Heart left ventricle (tissue), 16 donors: ENCODE measurements at regions not wholly inside any gene's neighbourhood (a gene's known extent, or its start where the extent isn't known, plus 50 kb on each side); places are given as distances from the start of the nearest gene placed in this dataset.
A peak's percentile ranks its signal among the peaks of the same experiment; 100 is the strongest.

Experiments
- ATAC-seq, 4 donors: fragments of 200-7000 bp; cut with Tn5 transposase; one replicate each; pipeline ENCODE4 v1.9.1; 2020 to 2022; ENCODE audit warnings: moderate library complexity in 4 of 4, mild to moderate bottlenecking in 3 of 4, moderate number of reproducible peaks in 1 of 4
- DNase-seq, 5 donors: peaks; one replicate each; pipeline ENCODE4 v3.0.0-alpha.2; 2020
- H3K27ac ChIP-seq, 12 donors: fragments of 200-600 bp; sonication (generic) in 4 of 12; one replicate each; pipeline versions ENCODE4 v1.5.0 to v1.8.0; 2016 to 2022; ENCODE audit warnings: mild to moderate bottlenecking in 2 of 12
- H3K27me3 ChIP-seq, 9 donors: fragments of 200-600 bp; sonication (generic) in 2 of 9; one replicate each; pipeline versions ENCODE4 v1.5.1 to v1.8.0; 2016 to 2022; ENCODE audit warnings: mild to moderate bottlenecking in 3 of 9
- H3K36me3 ChIP-seq, 9 donors: fragments of 200-600 bp; sonication (generic) in 2 of 9; one replicate each; pipeline versions ENCODE4 v1.5.0 to v1.8.0; 2018 to 2022; ENCODE audit warnings: mild to moderate bottlenecking in 2 of 9
- H3K4me1 ChIP-seq, 12 donors: fragments of 200-600 bp; sonication (generic) in 4 of 12; one replicate each; pipeline versions ENCODE4 v1.5.0 to v1.8.0; 2016 to 2022; ENCODE audit warnings: mild to moderate bottlenecking in 3 of 12
- H3K4me3 ChIP-seq, 12 donors: fragments of 200-600 bp; sonication (generic) in 4 of 12; one replicate each; pipeline versions ENCODE4 v1.5.0 to v1.8.0; 2017 to 2022; ENCODE audit warnings: mild to moderate bottlenecking in 9 of 12, moderate library complexity in 4 of 12
- H3K9me3 ChIP-seq, 12 donors: fragments of 200-600 bp; sonication (generic) in 4 of 12; one replicate each; pipeline versions ENCODE4 v1.5.0 to v1.8.0; 2016 to 2022; ENCODE audit warnings: mild to moderate bottlenecking in 1 of 12
- CTCF ChIP-seq, 12 donors: fragments of 200-600 bp; sonication (generic) in 4 of 12; IDR thresholded peaks; one replicate each; pipeline versions ENCODE4 v1.5.0 to v1.8.0; 2018 to 2022; ENCODE audit warnings: antibody characterized with exemption in 12 of 12, mild to moderate bottlenecking in 5 of 12
- POLR2A ChIP-seq, 2 donors: fragments of 450-650 bp; IDR thresholded peaks; one replicate each; pipeline ENCODE4 v1.6.1; 2017; ENCODE audit warnings: antibody characterized with exemption in 2 of 2, mild to moderate bottlenecking in 2 of 2, moderate library complexity in 2 of 2
- WGBS, 4 donors: extraction: QIAGEN DNeasy Blood & Tissue Kit in 2 of 4; methylation state at CpG; one replicate each; pipeline versions ENCODE4 v1.1.5 to v1.1.7; 2013 to 2018; 5-methylcytosine and 5-hydroxymethylcytosine counted together
- intact Hi-C, 10 donors: fragments of 100-400 bp; cut with DNase I; formaldehyde crosslinking; loops; one replicate each; pipeline versions ENCODE4 v1.11.1 to v1.14.2; 2022
- donor health status: ischemic (EF 13 %, LVEDD 7.1; RV severe dilation, severe dysfunction).
- donor health status: healthy with polysubstance abuse.
- donor health status: DM: no; HTN: yes; CAD: no.
- donor health status: DM: no; HTN: no; CAD: no.
- donor health status: ischemic (EF 25% LVEDD 6.9; RV normal size, moderate dysfunction).
- donor health status: ischemic (EF 25% LVEDD 5.7; RV mildly dilated, moderate dysfunction).
- donor health status: healthy.
- donor health status: DM: yes; HTN: yes; CAD: no.
- donor health status: ischemic (EF 35%, LVEDD 5.7; RV mildly dilated, moderate dysfunction).
- donor health status: nonischemic (EF 11% LVEDD 7.7; RV severe dilation, severe dysfunction).
- donor health status: DM: yes; HTN: yes; CAD: no.
- donor health status: PGD.
- donor health status: ischemic (EF 29% LVEDD 5.4; RV normal size, mild dysfunction).
- donor health status: nonischemic (EF 23%, LVEDD 6.1; RV moderate dilation, normal function).

- ATAC-seq (peak in 1 of 4 donors; percentile 12), DNase-seq (no peak)
- TF ChIP-seq POLR2A (IDR thresholded peaks at IDR 0.05) (no peak), CTCF (IDR thresholded peaks at IDR 0.05) (no peak)
- no peaks in the 10 kb centered on the region for H3K27me3 ChIP-seq
- 83 to 100% (median 86%) methylated on average over 1 of the region's 1 CpG for WGBS, 4 donors
- peak overlapping the region in 1 of 12 donors; percentile 20 for H3K27ac ChIP-seq
- no peak overlapping the region for H3K4me3 ChIP-seq
- no peaks in the 10 kb centered on the region for H3K36me3 ChIP-seq
- intact Hi-C loops: no loop called here
- H3K4me1 ChIP-seq: peaks cover 0 to 20% (median 7%) of the 10 kb centered on the region in 12 donors
- no peaks in the 10 kb centered on the region for H3K9me3 ChIP-seq
These were observed 100.4 kb downstream of the NRN1 start for GRCh38 chr6:5906340-5906670.

- Histone ChIP-seq H3K4me1 (peaks cover 0 to 20% (median 7%) of the 10 kb centered on the region in 12 donors), H3K27me3 (no peaks in the 10 kb centered on the region), H3K36me3 (no peaks in the 10 kb centered on the region), H3K9me3 (no peaks in the 10 kb centered on the region), H3K4me3 (no peak overlapping the region), H3K27ac (peak overlapping the region in 3 of 12 donors; percentile 2 to 42 (median 20))
- TF ChIP-seq CTCF (IDR thresholded peaks at IDR 0.05) (no peak), POLR2A (IDR thresholded peaks at IDR 0.05) (no peak)
- intact Hi-C loops: no loop called here
- ATAC-seq (peak; percentile 91 to 99 (median 98)), DNase-seq (peak; percentile 70 to 88 (median 79))
- 62 to 67% (median 64%) methylated on average over 15 to 18 of the region's 18 CpGs for WGBS, 4 donors
These were observed 101.0 kb downstream of the NRN1 start for GRCh38 chr6:5905431-5906339.

GRCh38 chr6:5904532-5904931, 102.2 kb downstream of the NRN1 start:
- H3K36me3 ChIP-seq: no peaks in the 10 kb centered on the region
- ATAC-seq (no peak), DNase-seq (no peak)
- TF ChIP-seq POLR2A (IDR thresholded peaks at IDR 0.05) (no peak), CTCF (IDR thresholded peaks at IDR 0.05) (no peak)
- intact Hi-C loops: no loop called here
- no peaks in the 10 kb centered on the region for H3K9me3 ChIP-seq
- no peak overlapping the region for H3K4me3 ChIP-seq
- H3K27ac ChIP-seq: no peak overlapping the region
- peaks cover 0 to 20% (median 7%) of the 10 kb centered on the region in 12 donors for H3K4me1 ChIP-seq
- H3K27me3 ChIP-seq: no peaks in the 10 kb centered on the region
- WGBS, 4 donors: 70 to 76% (median 74%) methylated on average over 4 of the region's 4 CpGs

- intact Hi-C loops: no loop called here
- ATAC-seq: no peak
These were observed 107.3 kb downstream of the NRN1 start for GRCh38 chr6:5899216-5900045.

More at GRCh38 chr6:5899216-5900045, 107.3 kb downstream of the NRN1 start:
- WGBS, 4 donors: 95 to 98% (median 97%) methylated on average over 4 of the region's 4 CpGs
- Histone ChIP-seq H3K27me3 (no peaks in the 10 kb centered on the region), H3K36me3 (no peaks in the 10 kb centered on the region), H3K4me1 (peaks cover 0 to 1% (median 0%) of the 10 kb centered on the region in 12 donors), H3K4me3 (no peak overlapping the region), H3K27ac (no peak overlapping the region), H3K9me3 (no peaks in the 10 kb centered on the region)
- DNase-seq: peak in 1 of 5 donors; percentile 21
- TF ChIP-seq CTCF (IDR thresholded peaks at IDR 0.05): no peak
